CD4-positive, alpha-beta T cell (primary cell): ENCODE measurements at regions not wholly inside any gene's neighbourhood (a gene's known extent, or its start where the extent isn't known, plus 50 kb on each side); places are given as distances from the start of the nearest gene placed in this dataset.

ENCODE experiments used
- ATAC-seq: fragments of 200-7000 bp; cut with Tn5 transposase; one replicate; pipeline ENCODE4 v1.10.0; 2022; ENCODE audit warnings: mild to moderate bottlenecking; ENCODE audit not compliant: poor library complexity
- CTCF ChIA-PET: fragments of 350-600 bp; sonication (Branson Sonifier 250); formaldehyde crosslinking; loops from one replicate; lab custom pipeline; 2021; ENCODE audit warnings: antibody characterized with exemption, inconsistent platforms; lab: Charles Lee
- POLR2A ChIA-PET: fragments of 350-600 bp; sonication (Branson Sonifier 250); formaldehyde crosslinking; loops from one replicate; lab custom pipeline; 2021; ENCODE audit warnings: antibody characterized with exemption, inconsistent platforms; lab: Charles Lee
- DNase-seq, 14 experiments: peaks; one replicate each; pipeline ENCODE4 v3.0.0-alpha.2; 2013 to 2020; ENCODE audit warnings: mixed read lengths in 2 of 14
- H3K27ac ChIP-seq, 2 donors: one replicate each; pipeline versions ENCODE4 v1.5.1 to v1.7.0; 2013; ENCODE audit warnings: low read length in 2 of 2, low read depth in 1 of 2, mild to moderate bottlenecking in 1 of 2
- H3K27me3 ChIP-seq, 2 experiments: 1 replicate in 1 of 2; 2 replicates in 1 of 2; pipeline versions ENCODE4 v1.6.1 to v1.7.0; 2013; ENCODE audit warnings: low read length in 2 of 2, control low read depth in 1 of 2, mild to moderate bottlenecking in 1 of 2, moderate library complexity in 1 of 2; ENCODE audit not compliant: insufficient read depth in 2 of 2, control insufficient read depth in 1 of 2
- H3K36me3 ChIP-seq: one replicate; pipeline ENCODE4 v1.6.1; 2013; ENCODE audit warnings: low read length, control low read depth; ENCODE audit not compliant: insufficient read depth
- H3K4me1 ChIP-seq: one replicate; pipeline ENCODE4 v1.6.1; 2013; ENCODE audit warnings: low read length, control low read depth; ENCODE audit not compliant: insufficient read depth
- H3K4me3 ChIP-seq: one replicate; pipeline ENCODE4 v1.5.1; 2013; ENCODE audit warnings: mild to moderate bottlenecking, low read length, moderate library complexity
- H3K9me3 ChIP-seq, 2 experiments: 1 replicate in 1 of 2; 2 replicates in 1 of 2; pipeline versions ENCODE4 v1.6.1 to v1.7.0; 2013; ENCODE audit warnings: low read length in 2 of 2, mild to moderate bottlenecking in 2 of 2, control low read depth in 1 of 2, moderate library complexity in 1 of 2; ENCODE audit not compliant: control insufficient read depth in 1 of 2, insufficient read depth in 1 of 2
- H3K27ac Mint-ChIP-seq: one replicate; pipeline ENCODE4 v1.8.0; 2020; ENCODE audit warnings: mixed read lengths
- H3K27me3 Mint-ChIP-seq: one replicate; pipeline ENCODE4 v1.8.0; 2021; ENCODE audit warnings: mixed read lengths
- H3K36me3 Mint-ChIP-seq: one replicate; pipeline ENCODE4 v1.8.0; 2021; ENCODE audit warnings: low read depth, mixed read lengths
- H3K4me1 Mint-ChIP-seq: one replicate; pipeline ENCODE4 v1.8.0; 2021; ENCODE audit warnings: low read depth, mixed read lengths
- H3K4me3 Mint-ChIP-seq: one replicate; pipeline ENCODE4 v1.8.0; 2020; ENCODE audit warnings: mild to moderate bottlenecking, mixed read lengths
- H3K9me3 Mint-ChIP-seq: one replicate; pipeline ENCODE4 v1.8.0; 2020; ENCODE audit warnings: mixed read lengths
- intact Hi-C, 2 experiments: fragments of 100-400 bp; cut with DNase I in 1 of 2; cut with micrococcal nuclease in 1 of 2; formaldehyde crosslinking; loops; one replicate each; pipeline versions ENCODE4 v1.15.1 to v1.9.0; 2023 to 2025; cut with DNase I, micrococcal nuclease
- TF ChIP-seq, protein P1 (sequence below): fragments of 200-600 bp; IDR thresholded peaks from one replicate; pipeline ENCODE4 v1.8.0; 2022; ENCODE audit warnings: antibody characterized with exemption, mild to moderate bottlenecking

DNA sequence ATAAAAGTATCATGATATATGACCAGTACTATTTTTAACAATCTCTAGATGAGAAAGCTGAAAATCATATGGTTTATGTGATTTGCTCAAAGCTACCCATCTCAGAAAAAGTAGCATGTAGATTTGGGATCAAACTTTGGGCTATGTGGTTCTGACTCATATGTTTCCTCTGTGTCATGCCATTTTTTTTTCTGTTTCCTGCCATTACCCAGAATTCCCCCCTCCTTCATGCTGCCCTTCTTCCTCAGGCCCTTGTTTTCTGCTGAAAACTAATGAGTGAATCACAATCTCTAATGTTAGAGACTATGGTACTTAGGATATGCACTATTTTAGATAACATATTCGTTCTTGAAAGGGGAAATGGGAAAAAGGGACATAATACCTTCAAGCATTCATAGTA, 80.7 kb downstream of the JRKL start:
- no peak overlapping the region for H3K4me3 Mint-ChIP-seq
- H3K36me3 Mint-ChIP-seq, result no peaks in the 10 kb centered on the region
- DNase-seq, result no peak
- peaks cover 14% of the 10 kb centered on the region for H3K27me3 Mint-ChIP-seq
- no peak for ATAC-seq
- POLR2A ChIA-PET, result interaction anchor here (0.8 kb wide), 1 partner anchor 1880 kb away, joined by 3 read pairs; no protein-coding TSS in a partner anchor
- no peaks in the 10 kb centered on the region for H3K4me1 Mint-ChIP-seq
- H3K27ac Mint-ChIP-seq, result no peak overlapping the region
- intact Hi-C loops, result no loop called here
- Histone ChIP-seq H3K9me3 (peaks cover 11 to 19% of the 10 kb centered on the region in 2 experiments), H3K36me3 (no peaks in the 10 kb centered on the region), H3K4me3 (no peak overlapping the region), H3K27me3 (peaks cover 0 to 5% of the 10 kb centered on the region in 2 experiments), H3K4me1 (no peaks in the 10 kb centered on the region), H3K27ac (no peak overlapping the region)
- TF ChIP-seq, protein P1, sequence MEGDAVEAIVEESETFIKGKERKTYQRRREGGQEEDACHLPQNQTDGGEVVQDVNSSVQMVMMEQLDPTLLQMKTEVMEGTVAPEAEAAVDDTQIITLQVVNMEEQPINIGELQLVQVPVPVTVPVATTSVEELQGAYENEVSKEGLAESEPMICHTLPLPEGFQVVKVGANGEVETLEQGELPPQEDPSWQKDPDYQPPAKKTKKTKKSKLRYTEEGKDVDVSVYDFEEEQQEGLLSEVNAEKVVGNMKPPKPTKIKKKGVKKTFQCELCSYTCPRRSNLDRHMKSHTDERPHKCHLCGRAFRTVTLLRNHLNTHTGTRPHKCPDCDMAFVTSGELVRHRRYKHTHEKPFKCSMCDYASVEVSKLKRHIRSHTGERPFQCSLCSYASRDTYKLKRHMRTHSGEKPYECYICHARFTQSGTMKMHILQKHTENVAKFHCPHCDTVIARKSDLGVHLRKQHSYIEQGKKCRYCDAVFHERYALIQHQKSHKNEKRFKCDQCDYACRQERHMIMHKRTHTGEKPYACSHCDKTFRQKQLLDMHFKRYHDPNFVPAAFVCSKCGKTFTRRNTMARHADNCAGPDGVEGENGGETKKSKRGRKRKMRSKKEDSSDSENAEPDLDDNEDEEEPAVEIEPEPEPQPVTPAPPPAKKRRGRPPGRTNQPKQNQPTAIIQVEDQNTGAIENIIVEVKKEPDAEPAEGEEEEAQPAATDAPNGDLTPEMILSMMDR, result no peak
- CTCF ChIA-PET, result no interaction called here
- H3K9me3 Mint-ChIP-seq, result peaks cover 4% of the 10 kb centered on the region

GRCh38 chr11:96472085-96472484, 82.3 kb downstream of the JRKL start:
- peaks cover 4% of the 10 kb centered on the region for H3K9me3 Mint-ChIP-seq
- Histone ChIP-seq H3K27ac (no peak overlapping the region), H3K9me3 (peaks cover 11 to 19% of the 10 kb centered on the region in 2 experiments), H3K27me3 (peaks cover 0 to 5% of the 10 kb centered on the region in 2 experiments), H3K4me3 (no peak overlapping the region), H3K4me1 (no peaks in the 10 kb centered on the region), H3K36me3 (no peaks in the 10 kb centered on the region)
- TF ChIP-seq, protein P1, result no peak
- ATAC-seq (no peak), DNase-seq (no peak)
- POLR2A ChIA-PET, result no interaction called here
- CTCF ChIA-PET, result no interaction called here
- peaks cover 19% of the 10 kb centered on the region for H3K27me3 Mint-ChIP-seq
- H3K4me3 Mint-ChIP-seq, result no peak overlapping the region
- no peaks in the 10 kb centered on the region for H3K36me3 Mint-ChIP-seq
- intact Hi-C loops, result no loop called here
- H3K27ac Mint-ChIP-seq, result no peak overlapping the region
- H3K4me1 Mint-ChIP-seq, result no peaks in the 10 kb centered on the region

DNA sequence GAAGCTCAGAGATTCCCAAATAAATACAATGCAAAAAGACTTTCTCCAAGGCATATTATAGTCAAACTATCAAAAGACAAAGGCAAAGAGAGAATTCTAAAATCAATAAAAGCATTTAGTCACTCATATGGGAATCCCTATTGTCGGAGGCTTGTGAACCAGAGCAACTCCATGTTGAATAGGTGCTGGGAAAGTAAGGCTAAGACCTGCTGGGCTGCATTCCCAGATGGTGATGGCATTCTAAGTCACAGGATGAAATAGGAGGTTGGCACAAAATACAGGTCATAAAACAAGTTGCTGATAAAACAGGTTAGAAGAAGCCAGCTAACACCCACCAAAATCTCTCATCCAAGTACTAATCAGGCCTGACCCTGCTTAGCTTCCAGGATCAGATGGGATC, 84.5 kb downstream of the JRKL start:
- Mint-ChIP-seq H3K27ac (no peak overlapping the region), H3K36me3 (no peaks in the 10 kb centered on the region), H3K4me3 (no peak overlapping the region), H3K4me1 (no peaks in the 10 kb centered on the region), H3K9me3 (peaks cover 4% of the 10 kb centered on the region), H3K27me3 (peaks cover 19% of the 10 kb centered on the region)
- ATAC-seq, result no peak
- POLR2A ChIA-PET, result no interaction called here
- H3K4me1 ChIP-seq, result no peaks in the 10 kb centered on the region
- H3K36me3 ChIP-seq, result no peaks in the 10 kb centered on the region
- H3K27me3 ChIP-seq, result peaks cover 0 to 5% of the 10 kb centered on the region in 2 experiments
- DNase-seq, result no peak
- H3K27ac ChIP-seq, result no peak overlapping the region
- peaks cover 11 to 19% of the 10 kb centered on the region in 2 experiments for H3K9me3 ChIP-seq
- no peak overlapping the region for H3K4me3 ChIP-seq
- CTCF ChIA-PET, result no interaction called here
- TF ChIP-seq, protein P1, result no peak
- intact Hi-C loops, result no loop called here
